Lung (tissue), 9 donors: ENCODE measurements at regions not wholly inside any gene's neighbourhood (a gene's known extent, or its start where the extent isn't known, plus 50 kb on each side); places are given as distances from the start of the nearest gene placed in this dataset.
"Not testable (repeated sequence)": the region's sequence is repeated elsewhere in the genome, so short reads cannot be mapped to it uniquely, and the experiment has no call there.

Source experiments
- ATAC-seq: fragments of 200-7000 bp; cut with Tn5 transposase; one replicate; pipeline ENCODE4 v1.9.1; 2020; ENCODE audit warnings: moderate number of reproducible peaks; ENCODE audit not compliant: insufficient read depth, low FRiP score
- DNase-seq, 3 donors: peaks; one replicate each; pipeline ENCODE4 v3.0.0-alpha.2; 2013 to 2017
- H3K27ac ChIP-seq, 2 donors: one replicate each; pipeline ENCODE4 v1.5.1; 2013; ENCODE audit warnings: mild to moderate bottlenecking in 2 of 2, moderate library complexity in 2 of 2, control low read depth in 1 of 2, inconsistent platforms in 1 of 2, low read depth in 1 of 2, low read length in 1 of 2
- H3K27me3 ChIP-seq, 3 donors: one replicate each; pipeline ENCODE4 v1.5.1; 2013; ENCODE audit warnings: low read length in 2 of 3; ENCODE audit not compliant: control insufficient read depth in 3 of 3, insufficient read depth in 3 of 3
- H3K36me3 ChIP-seq, 4 donors: one replicate each; pipeline ENCODE4 v1.5.1; 2013; ENCODE audit warnings: low read length in 4 of 4, mild to moderate bottlenecking in 1 of 4, moderate library complexity in 1 of 4; ENCODE audit not compliant: control insufficient read depth in 4 of 4, insufficient read depth in 4 of 4
- H3K4me1 ChIP-seq, 5 donors: one replicate each; pipeline ENCODE4 v1.5.1; 2013; ENCODE audit warnings: low read length in 5 of 5, mild to moderate bottlenecking in 2 of 5, moderate library complexity in 1 of 5; ENCODE audit not compliant: control insufficient read depth in 5 of 5, insufficient read depth in 5 of 5
- H3K4me3 ChIP-seq: one replicate; pipeline ENCODE4 v1.5.1; 2013; ENCODE audit warnings: mild to moderate bottlenecking, control low read depth, moderate library complexity
- H3K9ac ChIP-seq, 2 donors: one replicate each; pipeline ENCODE4 v1.5.1; 2013; ENCODE audit warnings: low read length in 2 of 2, control low read depth in 1 of 2; ENCODE audit not compliant: insufficient read depth in 1 of 2
- H3K9me3 ChIP-seq, 4 donors: one replicate each; pipeline ENCODE4 v1.5.1; 2013; ENCODE audit warnings: low read length in 3 of 4, mild to moderate bottlenecking in 1 of 4, moderate library complexity in 1 of 4; ENCODE audit not compliant: control insufficient read depth in 4 of 4, insufficient read depth in 3 of 4
- WGBS, 2 donors: extraction: QIAGEN DNeasy Blood & Tissue Kit; methylation state at CpG; one replicate each; pipeline ENCODE4 v1.1.7; 2013; 5-methylcytosine and 5-hydroxymethylcytosine counted together
- donor health status: Bipolar disorder and iron deficiency.
- donor health status: healthy.
- donor health status: DM: yes; HTN: yes; CAD: no.

DNA sequence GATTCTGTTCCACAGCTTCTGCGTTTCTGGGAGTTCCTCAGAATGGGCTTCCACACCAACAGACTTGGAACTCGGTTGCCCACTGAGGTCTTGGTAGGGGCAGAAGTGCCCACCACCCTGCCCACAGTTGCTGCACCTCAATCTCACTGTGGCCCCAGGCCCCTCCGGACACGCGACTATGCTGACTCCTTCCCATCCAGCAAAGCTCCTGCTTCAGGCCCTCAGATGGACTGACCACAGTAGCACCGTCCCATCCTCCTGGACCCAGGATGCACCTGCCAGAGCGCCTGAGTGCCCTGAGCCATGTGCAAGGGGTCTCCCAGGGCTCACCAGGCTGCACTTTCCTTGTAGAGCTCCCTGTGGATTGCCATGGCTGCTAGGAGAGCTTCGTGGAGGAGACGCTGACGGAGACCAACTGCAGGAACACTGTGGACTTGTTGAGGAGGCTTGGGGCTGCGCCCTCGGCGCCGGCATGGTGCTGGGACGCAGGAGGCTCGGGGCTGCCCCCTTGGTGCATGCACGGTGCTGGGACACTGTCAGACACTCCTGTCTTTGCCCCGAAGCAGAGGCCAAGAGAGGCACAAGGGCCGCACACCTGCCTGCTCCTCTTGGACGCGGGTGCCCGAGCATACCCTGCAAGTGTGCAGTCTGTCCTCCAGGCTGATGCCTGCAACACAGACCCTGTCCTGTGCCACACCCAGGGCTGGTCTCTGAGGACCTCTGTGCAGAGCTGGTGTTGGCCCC, 201.3 kb downstream of the LIPI start:
- not testable (repeated sequence) for H3K4me1 ChIP-seq, H3K36me3 ChIP-seq, H3K9me3 ChIP-seq, H3K27me3 ChIP-seq, DNase-seq, H3K9ac ChIP-seq, H3K4me3 ChIP-seq, H3K27ac ChIP-seq, ATAC-seq
- WGBS, 2 donors = 92 to 95% methylated on average over 20 to 22 of the region's 22 CpGs

DNA sequence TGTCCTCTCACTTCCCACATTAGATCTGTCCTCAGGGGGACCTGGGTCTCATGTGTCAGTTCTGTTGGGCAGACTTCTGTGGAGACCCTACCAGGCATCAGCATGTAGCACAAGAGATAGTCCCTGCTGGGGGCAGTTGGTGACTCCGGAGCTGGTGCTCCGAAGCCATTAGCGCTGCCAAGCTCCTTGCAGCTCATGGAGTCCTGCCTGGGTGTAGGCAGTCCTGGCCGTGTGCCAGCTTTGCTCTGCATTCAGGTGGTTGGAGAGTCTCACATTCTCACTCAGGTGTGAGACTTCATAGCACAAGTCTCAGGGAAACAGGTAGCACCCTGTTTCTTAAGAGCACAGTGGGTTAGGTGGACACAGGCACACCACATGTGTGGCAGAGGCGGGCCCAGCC, 202.3 kb downstream of the LIPI start:
- not testable (repeated sequence) for ATAC-seq, H3K4me3 ChIP-seq, H3K9me3 ChIP-seq, H3K4me1 ChIP-seq, H3K36me3 ChIP-seq, H3K27me3 ChIP-seq, H3K27ac ChIP-seq, H3K9ac ChIP-seq, DNase-seq
- WGBS, 2 donors = 92 to 96% methylated on average over 5 of the region's 5 CpGs

DNA sequence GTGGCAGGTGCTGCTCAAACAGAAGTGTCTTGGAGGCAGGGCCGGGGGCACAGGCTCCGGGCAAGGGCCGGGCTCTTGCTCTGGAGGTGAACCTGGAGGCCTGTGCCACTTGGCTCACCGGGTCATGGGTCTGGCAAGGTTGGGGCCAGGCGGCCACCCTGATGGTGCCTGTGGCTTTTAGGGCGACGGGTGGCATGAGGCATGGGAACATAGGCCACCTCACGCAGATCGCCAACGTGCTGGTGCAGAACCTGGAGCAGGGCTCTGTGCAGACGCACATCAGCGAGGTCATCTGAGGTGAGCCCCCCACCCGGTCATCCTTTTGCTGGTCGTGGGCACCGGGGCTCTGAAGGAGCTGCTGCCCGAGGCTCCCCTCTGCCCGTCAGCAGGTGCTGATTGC, 202.7 kb downstream of the LIPI start:
- ATAC-seq, H3K27ac ChIP-seq, H3K4me1 ChIP-seq, H3K27me3 ChIP-seq, H3K4me3 ChIP-seq, DNase-seq, H3K9ac ChIP-seq, H3K36me3 ChIP-seq, H3K9me3 ChIP-seq: not testable (repeated sequence)
- WGBS, 2 donors = 92 to 93% methylated on average over 16 to 17 of the region's 17 CpGs

DNA sequence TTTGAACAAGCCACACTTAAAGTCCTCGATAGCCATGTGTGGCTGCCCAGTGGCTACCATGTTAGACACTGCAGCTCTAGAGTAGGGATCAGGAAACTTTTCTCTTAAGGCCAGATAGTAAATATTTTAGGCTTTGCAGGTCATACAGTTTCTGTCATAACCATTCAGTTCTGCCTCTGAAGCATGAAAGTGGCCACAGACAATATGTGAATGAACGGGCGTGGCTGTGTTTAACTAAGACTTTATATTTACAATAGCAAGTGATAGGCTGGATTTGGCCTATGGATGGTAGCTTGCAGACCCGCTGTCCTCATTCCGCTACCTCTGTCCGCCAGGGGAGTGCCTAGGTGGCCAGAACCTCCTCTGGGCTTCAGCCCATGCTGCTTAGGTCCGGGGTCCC, 204.6 kb downstream of the LIPI start:
- WGBS, 2 donors = 72 to 80% methylated on average over 6 of the region's 7 CpGs

DNA sequence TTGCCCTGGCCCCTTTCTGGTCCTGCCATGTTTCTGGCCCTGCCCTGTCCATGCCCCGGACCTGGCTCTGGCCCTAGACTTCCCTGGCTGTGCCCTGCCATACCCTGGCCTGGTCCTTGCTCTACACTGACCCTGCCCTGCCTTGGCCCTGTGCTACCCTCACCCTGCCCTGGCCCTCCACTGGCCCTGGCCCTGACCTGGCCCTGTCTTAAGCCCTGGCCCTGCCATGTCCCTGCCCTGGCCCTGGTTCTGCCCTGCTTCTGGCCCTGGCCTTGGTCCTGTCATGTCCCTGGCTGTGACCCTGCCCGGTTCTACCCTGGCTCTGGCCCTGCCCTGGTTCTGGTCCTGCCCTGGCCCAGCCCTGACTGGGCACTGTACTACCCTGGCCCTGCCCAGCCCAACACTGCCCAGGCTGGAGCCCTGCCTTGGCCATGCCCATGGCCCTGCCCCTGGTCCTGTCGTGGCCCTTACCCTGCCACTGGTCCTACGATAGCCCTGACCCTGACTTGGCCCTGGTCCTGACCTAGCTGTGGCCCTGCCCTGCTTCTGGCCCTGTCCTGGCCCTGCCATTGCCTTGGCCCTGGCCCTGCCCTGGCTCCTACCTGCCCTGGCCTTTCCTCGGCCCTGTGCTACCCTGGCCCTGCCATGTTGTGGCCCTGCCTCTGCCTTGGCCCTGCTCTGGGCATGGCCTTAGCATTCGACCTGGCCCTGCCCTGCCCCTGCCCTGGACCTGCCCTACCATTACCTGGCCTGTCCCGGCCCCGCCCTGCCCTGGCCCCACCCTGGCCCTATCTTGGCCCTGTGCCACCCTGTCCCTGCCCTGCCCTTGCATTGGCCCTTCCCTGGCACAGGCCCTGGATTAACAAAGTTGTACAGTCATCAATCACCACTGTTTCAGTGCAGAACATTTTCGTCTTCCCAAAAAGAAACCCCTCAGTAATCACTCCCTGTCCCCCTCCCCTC, 223.5 kb downstream of the LIPI start:
- H3K36me3 ChIP-seq, H3K9me3 ChIP-seq, H3K27ac ChIP-seq, H3K9ac ChIP-seq, DNase-seq, H3K4me3 ChIP-seq, H3K27me3 ChIP-seq, H3K4me1 ChIP-seq: not testable (repeated sequence)
- peak; percentile 41 for ATAC-seq
- 74 to 82% methylated on average over 8 of the region's 9 CpGs for WGBS, 2 donors

More for the DNA sequence above, 204.6 kb downstream of the LIPI start:
- H3K36me3 ChIP-seq, H3K9ac ChIP-seq, DNase-seq, H3K27me3 ChIP-seq, H3K9me3 ChIP-seq, H3K27ac ChIP-seq, H3K4me3 ChIP-seq, ATAC-seq, H3K4me1 ChIP-seq: not testable (repeated sequence)

DNA sequence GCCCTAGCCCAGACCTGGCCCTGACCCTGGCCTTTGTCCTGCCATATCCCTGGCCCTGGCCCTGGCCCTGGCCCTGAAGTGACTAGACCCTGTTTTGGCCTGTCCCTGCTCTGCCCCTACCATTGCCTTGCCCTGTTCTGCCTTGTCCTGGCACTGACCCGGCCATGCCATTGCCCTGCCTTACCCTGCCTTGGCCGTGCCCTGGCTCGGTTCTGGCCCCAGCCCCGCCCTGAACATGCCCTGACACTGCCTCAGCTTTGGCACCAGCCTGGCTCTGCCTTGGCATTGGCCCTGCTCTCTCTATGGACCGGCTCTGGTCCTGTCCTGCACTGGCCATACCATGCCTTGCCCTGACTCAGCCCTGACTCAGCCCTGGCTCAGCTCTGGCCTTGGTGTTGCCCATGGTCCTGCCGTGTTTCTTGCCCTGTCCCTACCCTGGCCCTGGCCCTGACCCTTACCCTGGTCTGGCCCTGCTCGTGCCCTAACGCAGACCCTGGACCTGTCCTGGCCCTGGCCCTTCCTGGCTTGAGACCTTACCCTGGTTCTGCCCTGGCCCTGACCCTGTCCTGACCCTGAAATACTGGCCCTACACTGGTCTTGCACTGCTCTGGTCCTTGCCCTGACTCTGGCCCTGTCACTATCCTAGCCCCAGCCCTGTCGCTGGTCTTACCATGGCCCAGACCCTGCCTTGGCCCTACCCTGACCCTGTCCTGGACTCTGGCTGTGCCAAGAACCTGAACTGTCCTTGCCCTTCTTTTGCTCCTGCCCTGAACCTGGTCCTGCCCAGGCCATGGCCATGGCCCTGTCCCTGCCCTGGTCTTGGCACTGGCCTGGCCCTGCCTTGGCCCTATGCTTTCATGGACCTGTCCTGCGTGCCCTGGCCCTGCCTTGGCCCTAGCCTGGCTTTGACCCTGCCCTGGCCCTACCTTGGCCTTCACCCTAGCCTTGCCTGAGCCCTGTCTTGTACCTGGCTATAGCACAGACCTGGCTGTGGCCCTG, 224.6 kb downstream of the LIPI start:
- not testable (repeated sequence) for H3K27ac ChIP-seq, H3K4me1 ChIP-seq, H3K27me3 ChIP-seq, H3K9ac ChIP-seq, H3K36me3 ChIP-seq, ATAC-seq, H3K9me3 ChIP-seq, DNase-seq, H3K4me3 ChIP-seq
- 82 to 87% methylated on average over 9 to 10 of the region's 10 CpGs for WGBS, 2 donors

DNA sequence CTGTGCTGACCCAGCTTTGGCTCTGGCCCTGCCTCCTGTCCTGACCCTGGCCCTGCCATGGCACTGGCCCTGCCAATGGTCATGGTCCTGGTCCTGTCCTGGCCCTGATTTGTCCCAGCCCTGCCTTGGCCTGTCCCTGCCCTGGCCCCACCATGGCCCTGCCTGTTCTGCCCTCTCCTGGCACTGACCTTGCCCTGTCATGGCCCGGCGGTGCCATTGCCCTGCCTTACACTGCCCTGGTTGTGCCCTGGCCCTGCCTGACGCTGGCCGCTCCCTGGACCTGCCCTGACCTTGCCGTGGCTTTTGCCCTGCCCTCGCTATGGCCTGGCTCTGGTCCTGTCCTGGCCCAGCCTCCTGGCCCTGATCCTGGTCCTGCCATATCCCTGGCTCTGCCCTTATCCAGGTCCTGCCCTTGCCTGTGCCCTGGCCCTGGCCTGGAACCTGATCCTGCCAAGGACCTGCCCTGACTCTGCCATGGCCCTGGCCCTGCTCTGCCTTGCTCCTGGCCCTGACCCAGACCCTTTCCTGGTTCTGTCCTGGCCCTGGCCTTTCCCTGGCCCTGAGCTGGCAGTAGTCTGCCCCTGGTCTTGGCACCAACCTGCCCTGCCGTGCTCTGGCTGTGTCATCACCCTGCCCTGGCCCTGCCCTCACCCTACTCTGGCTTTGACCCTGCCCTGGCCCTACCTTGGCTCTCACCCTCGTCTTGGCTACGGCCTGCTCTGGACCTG, 225.5 kb downstream of the LIPI start:
- not testable (repeated sequence) for H3K27me3 ChIP-seq, DNase-seq, H3K9me3 ChIP-seq, H3K9ac ChIP-seq, H3K4me1 ChIP-seq, H3K27ac ChIP-seq, ATAC-seq, H3K36me3 ChIP-seq, H3K4me3 ChIP-seq
- 80 to 85% methylated on average over 8 to 9 of the region's 9 CpGs for WGBS, 2 donors
